HG02981 (cell line): ENCODE measurements at regions not wholly inside any gene's neighbourhood (a gene's known extent, or its start where the extent isn't known, plus 50 kb on each side); places are given as distances from the start of the nearest gene placed in this dataset.

Source experiments
- ATAC-seq: cut with Tn5 transposase; IDR thresholded peaks from one replicate; pipeline ENCODE4 v1.9.1; 2021; ENCODE audit warnings: mild to moderate bottlenecking, moderate library complexity; ENCODE audit not compliant: unreplicated experiment

DNA sequence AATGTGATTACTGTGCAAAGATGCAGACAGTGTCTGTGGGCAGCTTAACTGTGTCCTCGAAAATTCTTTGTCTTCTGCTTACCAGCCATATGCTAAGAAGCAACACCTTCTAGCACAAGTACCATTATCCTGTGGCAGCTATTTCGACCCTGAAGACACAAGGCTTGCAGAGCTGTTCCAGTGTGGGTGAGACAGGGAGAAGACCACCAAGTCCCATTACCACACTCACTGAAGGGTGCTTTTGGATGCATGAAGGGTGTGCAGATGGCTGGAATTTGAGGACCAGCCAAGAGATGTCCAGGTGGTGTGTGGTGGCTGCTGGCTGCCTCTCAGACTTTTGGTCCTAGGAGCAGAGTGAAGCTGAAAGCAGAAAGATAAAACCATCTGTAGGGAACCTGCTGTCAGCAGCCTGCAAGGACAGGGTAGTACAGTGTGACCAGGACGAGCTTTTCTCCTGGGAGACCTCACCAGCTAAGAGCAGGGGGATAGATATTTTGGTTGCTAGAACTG lies 161.8 kb downstream of the ICE1 start:
- no peak for ATAC-seq

DNA sequence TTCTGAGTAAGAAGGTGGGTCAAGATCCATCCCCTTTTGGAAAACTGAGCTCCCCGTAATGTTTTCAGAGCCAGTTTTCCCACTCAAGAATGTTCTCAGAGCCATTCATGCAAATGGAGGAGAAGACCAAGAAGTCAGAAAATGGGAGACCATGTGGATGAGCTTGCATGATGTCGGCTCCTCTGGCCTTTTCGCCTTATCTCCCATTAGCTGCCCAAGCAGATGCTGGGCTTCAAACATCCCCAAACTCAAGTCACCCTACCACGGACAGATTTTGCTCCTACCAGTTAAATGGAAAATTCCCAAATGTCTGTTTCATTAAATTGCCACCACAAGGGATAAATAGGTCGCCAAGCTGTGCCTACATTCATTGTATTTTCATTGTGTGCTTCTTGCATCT lies 161.4 kb downstream of the ICE1 start:
- ATAC-seq: no peak

DNA sequence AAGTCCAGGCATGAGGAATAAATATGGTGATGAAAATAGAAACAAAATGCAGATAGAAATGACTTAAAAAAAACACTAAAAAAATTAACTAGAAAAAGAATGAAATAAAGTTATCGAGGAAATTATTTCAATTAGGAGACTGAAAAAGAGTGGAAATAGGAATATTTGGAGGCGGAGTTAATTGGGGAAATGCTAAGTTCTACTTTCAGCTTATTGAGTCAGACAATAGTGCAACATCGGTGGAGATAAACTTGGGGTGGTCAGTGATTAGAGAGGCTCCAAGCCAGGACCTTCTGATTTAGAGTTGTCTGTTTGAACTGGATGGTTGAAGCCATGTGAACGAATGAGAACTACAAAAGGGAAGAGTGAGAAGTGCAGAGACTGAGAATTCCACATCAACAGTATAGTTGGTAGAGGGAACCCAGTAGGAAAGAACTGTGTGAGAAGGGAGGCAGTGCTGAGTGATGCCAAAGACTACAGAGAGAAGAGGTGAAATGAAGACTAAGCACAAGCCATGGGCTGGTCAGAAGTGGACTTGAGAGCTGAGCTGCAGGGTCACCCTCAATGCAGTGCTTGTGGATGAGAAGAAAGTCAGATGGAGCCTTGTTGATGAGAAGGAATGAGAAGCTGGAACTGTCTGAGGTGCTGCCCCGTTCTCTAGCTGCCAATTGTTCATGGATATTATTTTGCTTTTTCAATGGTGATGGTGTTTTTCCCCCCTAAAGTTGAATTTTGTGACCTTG lies 160.7 kb downstream of the ICE1 start:
- ATAC-seq: no peak

DNA sequence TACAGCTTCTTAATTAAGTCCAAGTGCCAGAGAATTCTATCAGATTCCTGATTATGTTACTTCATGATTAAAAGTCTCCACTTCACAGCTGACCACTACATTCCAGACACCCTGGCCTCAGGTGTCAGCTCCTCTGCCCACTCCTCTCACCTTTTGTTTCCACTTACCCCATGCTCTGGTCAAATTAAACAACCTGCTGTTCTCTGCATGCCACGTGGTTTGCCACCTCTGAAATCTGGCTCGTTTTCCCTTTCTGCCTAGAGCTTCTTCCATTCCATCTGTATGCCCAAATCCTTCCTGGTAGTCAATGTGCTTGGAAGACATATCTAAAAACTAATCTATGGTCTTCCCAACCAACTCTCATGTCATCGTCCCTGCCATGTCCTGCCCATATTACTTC lies 158.6 kb downstream of the ICE1 start:
- no peak for ATAC-seq

DNA sequence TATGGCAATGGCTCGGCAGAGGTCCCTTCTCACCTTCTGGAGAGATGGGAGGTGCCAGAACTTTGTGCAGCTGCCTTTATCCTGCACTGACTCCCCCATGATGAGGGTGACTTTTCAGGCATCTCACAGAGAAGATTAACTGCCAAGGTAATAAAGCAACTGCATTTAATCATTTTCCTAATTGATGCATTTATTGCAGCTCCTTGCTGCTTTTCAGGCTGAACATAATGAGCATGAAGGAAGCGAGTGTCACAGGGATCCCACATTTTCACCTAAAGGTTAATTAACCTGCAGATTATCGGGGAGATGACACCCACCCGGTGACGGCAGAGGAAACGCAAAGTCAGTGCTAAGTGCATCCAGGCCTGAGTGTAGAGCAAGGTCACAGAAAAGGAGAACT lies 154.3 kb downstream of the ICE1 start:
- no peak for ATAC-seq

DNA sequence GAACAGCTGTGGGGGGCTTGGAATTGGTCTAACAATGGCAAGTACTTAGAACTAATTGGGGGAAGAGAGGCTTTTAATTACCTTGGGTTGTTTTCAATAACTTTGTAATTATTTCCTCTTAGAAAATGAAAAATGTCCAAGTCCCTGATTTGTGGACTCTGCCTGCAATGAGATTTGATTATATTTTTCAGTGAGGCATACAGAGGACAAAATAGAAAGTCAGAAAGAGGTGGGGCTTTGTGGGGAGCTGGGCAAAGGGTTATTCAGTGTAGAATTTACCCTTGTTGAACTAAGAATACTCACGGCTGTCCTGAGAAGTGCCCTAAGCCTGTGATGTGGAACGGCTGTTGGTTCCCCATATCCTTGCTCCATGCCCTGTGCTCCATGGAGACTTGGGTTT lies 153.0 kb downstream of the ICE1 start:
- ATAC-seq: no peak

DNA sequence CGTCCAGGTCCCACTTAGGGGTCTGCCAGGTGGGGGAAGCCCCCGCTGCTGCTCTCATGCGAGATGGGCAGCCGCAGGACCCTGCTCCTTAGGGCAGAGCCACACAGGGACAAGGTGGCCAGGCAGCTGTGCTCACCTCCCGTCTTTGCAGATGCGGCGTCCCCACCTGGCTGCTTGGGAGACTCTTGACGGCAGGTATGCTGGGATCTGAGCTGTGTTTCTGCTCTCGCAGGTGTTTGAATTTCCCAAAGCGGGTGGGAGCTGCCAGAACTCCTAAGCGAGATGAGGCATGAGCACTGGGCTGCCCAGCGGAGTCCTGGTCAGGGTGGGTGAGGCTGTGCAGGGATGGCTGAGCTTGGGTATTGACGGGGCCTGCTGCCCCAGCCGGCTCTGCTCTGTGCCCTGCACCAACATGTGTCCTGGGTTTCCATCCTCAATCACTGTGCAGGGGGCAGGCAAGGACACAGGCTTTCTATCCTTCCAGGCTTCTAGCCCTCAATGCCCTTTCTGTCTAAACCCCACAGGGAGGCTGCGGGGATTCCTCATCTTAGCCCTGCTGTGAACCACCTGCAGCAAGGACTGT lies 151.4 kb downstream of the ICE1 start:
- ATAC-seq: no peak

DNA sequence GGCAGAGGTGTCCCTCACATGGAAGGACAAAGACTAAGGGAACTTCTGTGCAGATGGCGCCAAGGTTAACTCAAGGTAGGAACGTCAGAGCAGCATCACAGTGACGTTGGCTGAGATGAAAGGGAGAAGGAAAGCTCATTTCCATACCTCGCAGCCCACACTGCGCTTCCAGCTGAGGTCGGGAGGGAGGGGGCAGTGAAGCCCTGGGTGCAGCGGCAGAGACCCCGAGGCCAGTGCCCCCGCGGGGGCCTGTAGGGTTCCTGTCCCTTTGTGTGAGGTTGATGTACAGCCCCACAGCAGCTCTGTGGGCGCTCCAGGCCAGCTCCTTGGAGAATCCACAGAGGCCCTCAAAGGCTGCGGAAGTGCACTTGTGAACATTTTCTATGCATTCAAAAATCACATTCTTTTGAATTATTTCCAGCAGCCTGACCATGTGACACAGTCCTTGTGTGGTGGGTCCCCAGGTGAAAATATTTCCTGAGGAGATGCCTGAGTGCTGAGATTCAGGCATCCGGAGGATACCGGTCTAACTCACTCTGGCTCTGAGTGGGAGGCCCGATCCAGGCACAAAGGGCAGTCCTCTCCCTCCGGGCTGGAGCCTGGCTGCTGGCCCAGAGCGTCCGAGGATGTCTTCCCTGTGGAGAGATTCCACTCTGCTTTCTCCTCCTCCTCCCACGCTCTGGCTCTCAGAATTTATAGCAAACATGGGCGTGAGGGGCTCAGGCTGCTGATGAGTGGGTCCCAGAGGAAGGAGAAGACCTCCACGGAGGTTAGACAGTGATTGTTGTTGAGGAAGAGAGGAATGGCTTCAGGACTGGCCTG lies 150.7 kb downstream of the ICE1 start:
- ATAC-seq: no peak

DNA sequence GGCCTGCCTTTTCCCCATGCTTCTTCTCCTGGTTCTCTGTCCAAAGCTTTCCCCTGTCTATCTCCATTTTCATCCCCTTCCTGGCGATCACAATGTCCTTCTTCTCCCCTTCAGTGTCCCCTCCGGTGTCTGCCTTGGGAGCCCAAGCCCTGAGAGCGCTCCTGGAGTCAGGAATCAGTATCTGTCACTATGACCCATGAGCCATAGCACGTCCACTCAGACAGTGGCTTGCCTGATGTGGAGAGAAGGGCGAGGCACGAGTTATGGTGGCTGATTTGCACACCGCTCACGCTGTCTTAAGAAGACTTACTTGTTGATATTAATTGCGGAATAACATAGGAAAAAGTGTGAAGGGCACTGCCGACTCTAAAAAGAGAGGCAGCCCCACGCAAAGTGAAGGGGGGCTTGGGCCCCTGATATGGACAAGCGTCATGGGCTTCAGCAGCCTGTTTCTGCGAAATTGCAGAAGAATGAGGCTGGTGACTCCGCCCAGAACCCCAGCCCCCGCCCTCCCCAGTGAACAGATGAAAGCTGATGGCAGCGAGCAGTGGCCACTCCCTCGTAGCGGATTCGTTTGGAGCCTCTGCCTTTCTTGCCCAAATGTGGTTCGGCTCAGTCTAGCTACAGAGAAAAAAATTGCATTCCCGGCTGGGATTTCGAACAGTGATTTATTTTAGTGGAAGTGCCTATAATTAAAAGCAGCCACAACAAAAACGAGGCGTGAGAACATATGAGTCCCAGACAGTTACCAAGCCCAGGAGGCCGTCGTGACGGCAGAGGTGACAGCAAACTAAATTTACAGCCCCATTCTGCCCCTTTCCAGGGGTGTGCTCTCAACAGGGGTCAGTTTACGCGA lies 149.8 kb downstream of the ICE1 start:
- no peak for ATAC-seq

DNA sequence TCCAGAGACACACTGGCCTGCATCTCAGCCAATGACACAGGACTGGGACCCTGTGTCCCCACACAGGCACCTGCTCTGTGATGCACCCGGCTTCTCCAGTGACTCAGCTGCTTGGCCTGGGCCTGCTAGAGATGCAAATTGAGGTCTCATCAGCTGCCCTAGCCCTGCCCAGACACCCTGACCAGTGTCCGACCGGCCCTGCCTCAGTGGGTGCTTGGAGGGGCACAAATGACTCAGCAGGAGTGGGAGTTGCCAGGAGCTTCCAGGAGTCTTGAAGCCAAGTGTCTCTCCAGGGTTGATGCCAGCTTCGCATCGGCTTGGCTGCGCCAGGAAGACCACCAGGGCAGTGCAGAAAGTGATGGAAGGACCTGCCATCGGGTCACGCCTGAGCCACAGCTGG lies 148.2 kb downstream of the ICE1 start:
- ATAC-seq: no peak

DNA sequence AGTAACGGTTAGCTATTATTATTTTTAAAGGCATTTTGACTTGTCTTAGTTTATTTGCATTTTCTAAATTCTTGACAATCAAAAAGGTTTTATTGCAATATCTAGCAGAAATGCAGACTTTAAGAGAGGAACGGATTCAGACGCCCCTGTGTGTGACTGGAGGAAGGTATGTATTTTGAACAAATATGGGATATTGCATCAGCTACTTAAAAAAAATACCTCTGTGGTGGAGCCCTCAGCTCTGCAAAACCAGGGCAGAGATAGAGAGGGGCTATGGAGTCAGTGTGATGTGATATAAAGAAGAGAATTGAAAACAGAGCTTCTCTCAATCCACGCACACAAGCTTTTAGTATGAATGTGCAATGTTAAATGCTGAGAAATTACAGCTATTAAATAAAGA lies 142.4 kb downstream of the ICE1 start:
- no peak for ATAC-seq

DNA sequence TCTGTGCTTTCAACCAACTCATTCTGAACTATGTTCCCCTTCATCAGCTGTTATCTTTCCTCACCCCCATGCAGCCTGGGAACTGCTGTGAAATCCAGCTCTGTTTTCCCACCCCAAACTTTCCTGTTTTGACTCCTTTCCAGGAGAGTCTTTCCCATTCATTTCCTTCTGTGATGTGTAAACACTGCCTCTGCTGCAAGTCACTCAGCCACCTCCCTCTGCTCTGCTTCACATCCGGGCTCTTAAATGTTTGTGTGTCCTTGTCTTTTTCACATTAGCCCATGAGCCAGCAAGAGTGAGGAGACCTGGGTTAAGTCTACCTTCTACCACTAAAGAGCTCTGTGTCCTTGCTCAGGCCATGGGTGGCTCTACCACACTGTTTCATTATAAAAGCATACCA lies 137.5 kb downstream of the ICE1 start:
- ATAC-seq: no peak

DNA sequence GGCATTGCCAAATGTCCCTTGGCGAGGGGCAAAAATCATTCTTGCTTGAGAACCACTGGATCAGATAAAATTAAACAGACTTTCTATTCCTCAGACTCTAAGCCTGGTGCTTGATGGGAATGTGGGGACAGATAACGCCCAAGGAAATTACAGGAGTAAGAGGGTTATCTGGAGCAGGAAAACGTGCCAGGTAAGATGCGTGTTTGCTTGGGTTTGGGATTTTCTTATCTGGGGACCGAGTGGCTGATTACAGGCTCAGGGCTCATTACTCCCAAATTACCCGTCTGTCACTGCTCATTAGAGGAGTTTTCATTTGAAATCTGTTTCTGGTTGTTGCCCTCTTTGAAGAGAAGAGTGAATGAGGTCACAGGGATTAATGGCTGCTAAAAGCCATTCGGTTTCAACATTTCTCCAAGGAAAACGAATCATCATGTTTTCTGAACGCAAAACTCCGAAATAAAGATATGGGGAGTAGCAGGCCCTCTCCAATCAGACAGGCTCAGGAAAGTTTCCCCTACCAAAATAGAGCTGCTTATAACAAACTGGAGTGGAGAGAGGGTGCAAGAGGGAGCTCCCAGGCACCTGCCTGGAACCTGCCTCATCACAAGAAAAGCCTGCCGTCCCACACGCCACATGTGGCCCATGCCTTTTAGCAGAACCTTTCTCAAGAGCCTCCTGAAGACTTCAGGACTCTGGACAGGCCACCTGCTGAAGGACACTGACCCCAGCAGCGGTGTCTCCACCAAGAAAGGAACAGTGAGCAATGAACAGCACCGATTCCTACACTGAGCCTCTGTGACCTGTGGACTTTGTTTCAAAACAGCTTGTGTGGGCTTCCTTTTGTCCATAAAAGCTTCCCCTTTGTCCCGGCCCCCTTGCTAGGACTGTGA lies 136.4 kb downstream of the ICE1 start:
- ATAC-seq: no peak

DNA sequence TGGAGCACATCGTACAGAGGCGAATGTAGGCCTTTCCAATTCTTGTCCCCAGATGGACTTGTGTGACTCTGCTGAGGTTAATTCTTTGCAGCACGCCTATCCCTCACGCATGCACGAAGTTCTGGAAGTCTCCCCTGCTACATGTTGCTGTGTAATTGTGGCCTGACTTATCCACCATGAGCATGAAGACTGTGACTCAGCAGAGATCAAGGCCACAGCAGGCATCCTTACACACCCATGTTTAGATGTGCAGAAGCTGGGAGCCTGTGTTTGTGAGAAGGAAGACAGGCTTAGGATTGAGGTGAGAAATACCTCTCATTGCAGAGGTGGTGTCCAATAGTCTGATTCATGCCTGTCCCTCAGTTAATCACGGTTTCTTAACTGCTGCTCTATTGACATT lies 135.6 kb downstream of the ICE1 start:
- ATAC-seq: no peak

DNA sequence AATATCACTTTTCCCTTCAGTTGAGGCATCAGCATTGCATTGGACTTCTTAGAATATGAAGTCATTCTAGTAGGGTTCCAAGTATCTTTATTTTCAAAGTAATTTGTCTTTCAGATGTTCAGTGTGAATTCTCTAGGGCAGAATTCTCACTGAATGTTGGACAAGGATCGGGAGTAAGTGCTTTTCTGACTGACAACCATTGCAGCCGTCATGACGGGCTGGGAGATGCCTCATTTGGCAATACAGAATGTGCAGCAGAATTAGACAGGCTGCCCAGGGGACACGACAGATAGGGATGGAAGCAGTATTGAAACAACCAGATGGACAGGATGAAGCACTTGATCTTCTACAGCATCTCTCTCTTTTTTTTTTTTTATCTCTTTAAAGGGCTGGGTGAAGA lies 129.0 kb downstream of the ICE1 start:
- ATAC-seq: no peak

DNA sequence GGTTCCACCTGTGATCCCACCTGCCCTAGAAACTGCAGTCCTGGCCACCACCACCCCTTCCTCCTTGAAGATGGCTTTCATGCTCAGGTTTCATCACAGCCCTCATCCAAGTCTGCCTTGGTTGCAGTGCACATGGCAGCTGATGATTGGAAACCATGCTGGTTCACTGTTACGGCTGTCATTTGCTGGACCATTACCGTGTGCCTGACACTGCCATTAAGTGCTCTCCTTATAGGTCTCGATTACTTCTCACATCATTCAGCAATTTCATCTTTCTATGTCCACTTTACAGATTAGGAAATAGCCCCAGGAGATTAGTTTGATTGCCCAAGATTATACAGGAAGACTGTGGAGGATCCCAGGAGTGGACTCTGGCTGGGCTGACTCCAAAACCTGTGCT lies 123.9 kb downstream of the ICE1 start:
- ATAC-seq: no peak

DNA sequence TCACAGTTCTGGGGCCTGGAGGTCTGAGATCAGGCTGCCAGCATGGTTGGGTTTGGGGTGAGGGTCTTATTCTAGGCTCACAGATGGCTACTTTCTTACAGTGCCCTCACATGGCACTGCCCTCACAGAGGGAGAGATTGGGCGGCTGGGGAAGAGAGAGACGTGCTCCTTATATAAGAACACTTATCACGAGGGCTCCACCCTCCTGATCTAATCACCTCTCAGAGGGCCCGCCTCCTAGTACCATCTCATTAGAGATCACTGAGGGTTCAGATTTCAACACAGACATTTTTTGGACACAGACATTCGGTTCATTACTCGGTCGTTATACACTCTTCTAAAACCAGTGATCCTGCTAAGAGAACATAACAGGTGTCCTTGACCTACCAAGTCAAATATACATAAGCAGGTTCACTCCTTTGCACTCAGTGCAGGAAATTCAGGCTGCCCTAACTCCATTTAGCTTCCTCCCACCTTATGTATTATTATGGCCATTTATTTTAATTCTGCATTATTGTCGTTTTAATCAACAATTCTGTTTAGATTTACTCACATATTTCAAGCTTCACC lies 121.7 kb downstream of the ICE1 start:
- no peak for ATAC-seq

DNA sequence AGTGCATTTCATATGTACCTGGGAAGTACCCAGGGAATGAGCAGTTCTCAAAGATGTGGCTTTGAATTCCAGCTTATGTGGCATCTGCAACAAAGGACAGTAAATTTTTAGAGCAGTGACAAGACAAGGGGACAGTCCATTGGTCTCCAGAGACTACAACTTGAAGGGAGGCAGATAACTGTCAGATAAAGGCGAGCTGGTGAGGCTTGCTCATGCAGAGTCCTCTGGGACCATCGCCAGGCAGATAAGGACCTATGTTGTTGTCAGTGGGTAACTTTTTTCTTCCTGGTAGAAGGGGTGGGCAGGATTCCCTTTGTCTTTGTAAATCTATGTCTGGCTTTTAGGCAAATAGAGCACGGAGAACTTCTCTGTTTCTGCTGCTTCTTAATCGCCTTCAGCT lies 120.2 kb downstream of the ICE1 start:
- no peak for ATAC-seq

DNA sequence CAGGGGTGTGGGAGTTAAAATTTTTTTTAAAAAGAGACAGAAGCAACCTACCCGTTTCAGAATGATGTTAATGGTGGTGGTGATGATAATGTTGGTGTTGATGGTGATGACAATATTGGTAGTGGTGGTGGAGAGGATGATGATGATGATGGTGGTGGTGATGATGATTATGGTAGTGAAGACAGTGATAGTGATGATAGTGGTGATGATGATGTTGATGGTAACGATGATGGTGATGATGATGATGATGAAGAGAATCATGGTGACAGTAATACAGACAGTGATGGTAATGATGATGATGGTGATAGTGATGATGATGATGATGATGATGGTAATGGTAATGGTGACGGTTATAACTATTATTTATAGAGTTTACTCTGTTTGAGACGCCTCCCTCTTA lies 117.6 kb downstream of the ICE1 start:
- ATAC-seq: no peak
